ENCODE measurements at regions not wholly inside any gene's neighbourhood (a gene's known extent, or its start where the extent isn't known, plus 50 kb on each side); places are given as distances from the start of the nearest gene placed in this dataset.

- no peaks in the 10 kb centered on the region for H3K4me1 ChIP-seq (ENCODE audit: control insufficient read depth, insufficient read depth, low read length)
- H3K9me3 ChIP-seq (ENCODE audit: control insufficient read depth, insufficient read depth, low read depth, low read length), result no peaks in the 10 kb centered on the region
- no peaks in the 10 kb centered on the region for H3K36me3 ChIP-seq (ENCODE audit: control insufficient read depth in 2 of 2, insufficient read depth in 1 of 2, low read length in 2 of 2)
- ChIA-PET CTCF (no interaction called here), POLR2A (no interaction called here)
- H3K27ac ChIP-seq (ENCODE audit: extremely low read depth, low read depth, low read length), result no peak overlapping the region
- no peak overlapping the region for H3K4me3 ChIP-seq (ENCODE audit: low read depth, low read length)
- TF ChIP-seq SP2 (tag by site-specific recombination; IDR thresholded peaks at IDR 0.05) (no peak), ZNF157 (tag by site-specific recombination; IDR thresholded peaks at IDR 0.05) (no peak), ZNF114 (tag by site-specific recombination; IDR thresholded peaks at IDR 0.05) (no peak), ZNF423 (tag by site-specific recombination; IDR thresholded peaks at IDR 0.05) (no peak), ZNF571 (tag by site-specific recombination; IDR thresholded peaks at IDR 0.05) (no peak), ZNF776 (tag by site-specific recombination; IDR thresholded peaks at IDR 0.05; ENCODE audit: borderline replicate concordance) (no peak), MEIS1 (CRISPR knock-in tag; IDR thresholded peaks at IDR 0.05; ENCODE audit: borderline replicate concordance) (no peak), EGR2 (tag by site-specific recombination; IDR thresholded peaks at IDR 0.05; ENCODE audit: low read depth) (no peak), ZNF146 (tag by site-specific recombination; IDR thresholded peaks at IDR 0.05) (no peak), ZNF701 (tag by site-specific recombination; IDR thresholded peaks at IDR 0.05) (no peak), SALL2 (tag by site-specific recombination; IDR thresholded peaks at IDR 0.05; ENCODE audit: borderline replicate concordance) (no peak), ZSCAN16 (tag by site-specific recombination; IDR thresholded peaks at IDR 0.05) (no peak), ZNF600 (tag by site-specific recombination; IDR thresholded peaks at IDR 0.05) (no peak), ZNF549 (tag by site-specific recombination; IDR thresholded peaks at IDR 0.05) (no peak), ZNF561 (tag by site-specific recombination; IDR thresholded peaks at IDR 0.05; ENCODE audit: borderline replicate concordance) (no peak), GFI1B (tag by site-specific recombination; IDR thresholded peaks at IDR 0.05) (no peak)
- TF ChIP-seq, protein P1, sequence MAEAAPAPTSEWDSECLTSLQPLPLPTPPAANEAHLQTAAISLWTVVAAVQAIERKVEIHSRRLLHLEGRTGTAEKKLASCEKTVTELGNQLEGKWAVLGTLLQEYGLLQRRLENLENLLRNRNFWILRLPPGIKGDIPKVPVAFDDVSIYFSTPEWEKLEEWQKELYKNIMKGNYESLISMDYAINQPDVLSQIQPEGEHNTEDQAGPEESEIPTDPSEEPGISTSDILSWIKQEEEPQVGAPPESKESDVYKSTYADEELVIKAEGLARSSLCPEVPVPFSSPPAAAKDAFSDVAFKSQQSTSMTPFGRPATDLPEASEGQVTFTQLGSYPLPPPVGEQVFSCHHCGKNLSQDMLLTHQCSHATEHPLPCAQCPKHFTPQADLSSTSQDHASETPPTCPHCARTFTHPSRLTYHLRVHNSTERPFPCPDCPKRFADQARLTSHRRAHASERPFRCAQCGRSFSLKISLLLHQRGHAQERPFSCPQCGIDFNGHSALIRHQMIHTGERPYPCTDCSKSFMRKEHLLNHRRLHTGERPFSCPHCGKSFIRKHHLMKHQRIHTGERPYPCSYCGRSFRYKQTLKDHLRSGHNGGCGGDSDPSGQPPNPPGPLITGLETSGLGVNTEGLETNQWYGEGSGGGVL (tag by site-specific recombination; IDR thresholded peaks at IDR 0.05), result no peak
These were observed 96.8 kb downstream of the PDGFA start for GRCh38 chr7:422886-423225.

DNA sequence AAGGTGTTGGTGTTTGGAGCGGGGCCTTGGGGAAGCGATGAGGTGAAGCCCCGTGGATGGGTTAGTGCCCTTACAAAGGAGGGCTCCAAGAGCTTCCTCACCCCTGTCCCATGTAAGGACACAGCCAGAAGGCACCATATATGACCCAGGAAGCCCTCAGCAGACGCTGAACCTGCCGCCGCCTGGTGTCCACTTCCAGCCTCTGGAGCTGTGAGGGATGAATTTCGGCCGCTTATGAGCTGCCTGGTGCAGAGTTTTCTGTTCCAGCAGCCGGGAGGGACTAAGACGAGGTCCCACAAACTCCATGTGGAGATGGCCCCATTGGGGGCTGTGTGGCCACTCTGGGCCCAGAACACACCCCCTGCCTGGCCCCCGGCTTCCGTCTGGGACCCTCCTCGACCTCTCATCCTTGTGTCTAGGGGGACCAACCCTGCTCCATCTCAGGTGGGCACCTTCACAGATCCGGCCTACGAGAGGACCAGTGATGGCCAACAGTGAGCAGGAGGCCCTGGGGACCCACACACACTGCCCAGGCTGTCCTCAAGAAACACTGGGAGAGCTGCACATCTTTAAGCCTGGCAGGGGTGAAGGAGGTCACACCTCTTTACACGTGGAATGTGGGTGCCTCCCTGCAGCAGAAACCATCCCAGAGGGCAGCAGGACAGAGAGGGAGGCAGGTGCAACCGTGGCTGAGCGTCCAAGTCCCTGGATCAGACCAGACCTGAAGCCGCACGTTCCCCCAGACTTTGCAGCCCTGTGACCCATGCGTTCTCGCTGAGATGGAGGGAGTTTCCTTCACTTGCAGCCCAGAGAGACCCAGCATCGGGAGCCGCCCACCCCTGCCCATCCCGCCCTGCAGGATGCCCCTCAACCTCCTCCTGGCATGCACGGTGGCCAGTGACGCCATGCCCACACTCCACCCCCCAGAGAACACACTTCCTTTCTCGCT is 96.1 kb downstream of the PDGFA start:
- TF ChIP-seq ZNF664 (tag by site-specific recombination; IDR thresholded peaks at IDR 0.05), result no peak
- no peak for TF ChIP-seq ZBTB8A (tag by site-specific recombination; IDR thresholded peaks at IDR 0.05)
- TF ChIP-seq, protein P2, sequence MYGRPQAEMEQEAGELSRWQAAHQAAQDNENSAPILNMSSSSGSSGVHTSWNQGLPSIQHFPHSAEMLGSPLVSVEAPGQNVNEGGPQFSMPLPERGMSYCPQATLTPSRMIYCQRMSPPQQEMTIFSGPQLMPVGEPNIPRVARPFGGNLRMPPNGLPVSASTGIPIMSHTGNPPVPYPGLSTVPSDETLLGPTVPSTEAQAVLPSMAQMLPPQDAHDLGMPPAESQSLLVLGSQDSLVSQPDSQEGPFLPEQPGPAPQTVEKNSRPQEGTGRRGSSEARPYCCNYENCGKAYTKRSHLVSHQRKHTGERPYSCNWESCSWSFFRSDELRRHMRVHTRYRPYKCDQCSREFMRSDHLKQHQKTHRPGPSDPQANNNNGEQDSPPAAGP (tag by site-specific recombination; IDR thresholded peaks at IDR 0.05), result no peak
- TF ChIP-seq ZNF2 (tag by site-specific recombination; IDR thresholded peaks at IDR 0.05), result no peak
- TF ChIP-seq ZNF830 (tag by site-specific recombination; IDR thresholded peaks at IDR 0.05; ENCODE audit: low read depth), result no peak
- TF ChIP-seq, protein P3, sequence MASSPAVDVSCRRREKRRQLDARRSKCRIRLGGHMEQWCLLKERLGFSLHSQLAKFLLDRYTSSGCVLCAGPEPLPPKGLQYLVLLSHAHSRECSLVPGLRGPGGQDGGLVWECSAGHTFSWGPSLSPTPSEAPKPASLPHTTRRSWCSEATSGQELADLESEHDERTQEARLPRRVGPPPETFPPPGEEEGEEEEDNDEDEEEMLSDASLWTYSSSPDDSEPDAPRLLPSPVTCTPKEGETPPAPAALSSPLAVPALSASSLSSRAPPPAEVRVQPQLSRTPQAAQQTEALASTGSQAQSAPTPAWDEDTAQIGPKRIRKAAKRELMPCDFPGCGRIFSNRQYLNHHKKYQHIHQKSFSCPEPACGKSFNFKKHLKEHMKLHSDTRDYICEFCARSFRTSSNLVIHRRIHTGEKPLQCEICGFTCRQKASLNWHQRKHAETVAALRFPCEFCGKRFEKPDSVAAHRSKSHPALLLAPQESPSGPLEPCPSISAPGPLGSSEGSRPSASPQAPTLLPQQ (tag by site-specific recombination; IDR thresholded peaks at IDR 0.05), result no peak
- no peak for TF ChIP-seq ZBTB11 (tag by site-specific recombination; conservative IDR thresholded peaks at IDR 0.05; ENCODE audit: low read depth)
- TF ChIP-seq ZNF24 (tag by site-specific recombination; IDR thresholded peaks at IDR 0.05), result no peak
- no peak for TF ChIP-seq ZNF155 (tag by site-specific recombination; IDR thresholded peaks at IDR 0.05)
- CTCF ChIA-PET, result no interaction called here
- H3K36me3 ChIP-seq (ENCODE audit: control insufficient read depth in 2 of 2, insufficient read depth in 1 of 2, low read length in 2 of 2), result no peaks in the 10 kb centered on the region
- no peaks in the 10 kb centered on the region for H3K9me3 ChIP-seq (ENCODE audit: control insufficient read depth, insufficient read depth, low read depth, low read length)
- POLR2A ChIA-PET, result no interaction called here
- no peaks in the 10 kb centered on the region for H3K4me1 ChIP-seq (ENCODE audit: control insufficient read depth, insufficient read depth, low read length)
- no peak overlapping the region for H3K4me3 ChIP-seq (ENCODE audit: low read depth, low read length)
- H3K27ac ChIP-seq (ENCODE audit: extremely low read depth, low read depth, low read length), result no peak overlapping the region

Measured in HEK293 (cell line).